ENCODE measurements at regions not wholly inside any gene's neighbourhood (a gene's known extent, or its start where the extent isn't known, plus 50 kb on each side); places are given as distances from the start of the nearest gene placed in this dataset.

- DNase-seq (ENCODE audit: low read depth in 2 of 2): no peak
- Histone ChIP-seq H3K4me3 (replicated peaks in 1 of 4; ENCODE audit: control extremely low read depth in 1 of 4, insufficient read depth in 1 of 4, low read depth in 3 of 4, low read length in 4 of 4) (no peak overlapping the region), H2AFZ (ENCODE audit: low read length) (no peak overlapping the region), H3K9me3 (ENCODE audit: control insufficient read depth, insufficient read depth, low read depth, low read length) (no peaks in the 10 kb centered on the region), H3K27me3 (ENCODE audit: control insufficient read depth, insufficient read depth, low read length) (no peaks in the 10 kb centered on the region), H3K4me1 (ENCODE audit: control insufficient read depth, extremely low read depth, insufficient read depth, low read length) (no peaks in the 10 kb centered on the region), H4K20me1 (ENCODE audit: control insufficient read depth, extremely low read depth, insufficient read depth, low read length) (no peaks in the 10 kb centered on the region), H3K27ac (ENCODE audit: insufficient read depth, low read length) (no peak overlapping the region), H3K36me3 (ENCODE audit: control insufficient read depth, insufficient read depth, low read length) (no peaks in the 10 kb centered on the region), H3K4me2 (ENCODE audit: extremely low read depth, insufficient read depth, low read length) (no peak overlapping the region), H3K79me2 (ENCODE audit: control insufficient read depth, insufficient read depth, low read length) (no peaks in the 10 kb centered on the region), H3K9ac (ENCODE audit: insufficient read depth, low read length) (no peak overlapping the region)
- TF ChIP-seq CTCF (conservative IDR thresholded peaks at IDR 0.05 in 1 of 2, IDR thresholded peaks at IDR 0.05 in 1 of 2; ENCODE audit: low read depth in 1 of 2, low read length in 2 of 2): no peak
- TF ChIP-seq EZH2 (IDR thresholded peaks at IDR 0.05; ENCODE audit: low read length, missing control alignments): no peak
These were observed 220.7 kb downstream of the CRPPA start for GRCh38 chr7:16200591-16200990.

- Histone ChIP-seq H3K4me2 (ENCODE audit: extremely low read depth, insufficient read depth, low read length) (no peak overlapping the region), H3K79me2 (ENCODE audit: control insufficient read depth, insufficient read depth, low read length) (no peaks in the 10 kb centered on the region), H3K9ac (ENCODE audit: insufficient read depth, low read length) (no peak overlapping the region), H3K27me3 (ENCODE audit: control insufficient read depth, insufficient read depth, low read length) (no peaks in the 10 kb centered on the region), H3K36me3 (ENCODE audit: control insufficient read depth, insufficient read depth, low read length) (no peaks in the 10 kb centered on the region), H4K20me1 (ENCODE audit: control insufficient read depth, extremely low read depth, insufficient read depth, low read length) (no peaks in the 10 kb centered on the region), H3K27ac (ENCODE audit: insufficient read depth, low read length) (no peak overlapping the region), H3K9me3 (ENCODE audit: control insufficient read depth, insufficient read depth, low read depth, low read length) (no peaks in the 10 kb centered on the region), H3K4me1 (ENCODE audit: control insufficient read depth, extremely low read depth, insufficient read depth, low read length) (no peaks in the 10 kb centered on the region), H3K4me3 (replicated peaks in 1 of 4; ENCODE audit: control extremely low read depth in 1 of 4, insufficient read depth in 1 of 4, low read depth in 3 of 4, low read length in 4 of 4) (no peak overlapping the region), H2AFZ (ENCODE audit: low read length) (no peak overlapping the region)
- no peak for DNase-seq (ENCODE audit: low read depth in 2 of 2)
- TF ChIP-seq CTCF (conservative IDR thresholded peaks at IDR 0.05 in 1 of 2, IDR thresholded peaks at IDR 0.05 in 1 of 2; ENCODE audit: low read depth in 1 of 2, low read length in 2 of 2) (no peak), EZH2 (IDR thresholded peaks at IDR 0.05; ENCODE audit: low read length, missing control alignments) (no peak)
These were observed 227.7 kb downstream of the CRPPA start for GRCh38 chr7:16193631-16194030.

- Histone ChIP-seq H3K4me1 (ENCODE audit: control insufficient read depth, extremely low read depth, insufficient read depth, low read length) (no peaks in the 10 kb centered on the region), H3K36me3 (ENCODE audit: control insufficient read depth, insufficient read depth, low read length) (no peaks in the 10 kb centered on the region), H2AFZ (ENCODE audit: low read length) (no peak overlapping the region), H3K27ac (ENCODE audit: insufficient read depth, low read length) (no peak overlapping the region), H3K27me3 (ENCODE audit: control insufficient read depth, insufficient read depth, low read length) (no peaks in the 10 kb centered on the region), H3K4me3 (replicated peaks in 1 of 4; ENCODE audit: control extremely low read depth in 1 of 4, insufficient read depth in 1 of 4, low read depth in 3 of 4, low read length in 4 of 4) (no peak overlapping the region), H3K9me3 (ENCODE audit: control insufficient read depth, insufficient read depth, low read depth, low read length) (no peaks in the 10 kb centered on the region), H3K9ac (ENCODE audit: insufficient read depth, low read length) (no peak overlapping the region), H3K4me2 (ENCODE audit: extremely low read depth, insufficient read depth, low read length) (no peak overlapping the region), H3K79me2 (ENCODE audit: control insufficient read depth, insufficient read depth, low read length) (no peaks in the 10 kb centered on the region), H4K20me1 (ENCODE audit: control insufficient read depth, extremely low read depth, insufficient read depth, low read length) (no peaks in the 10 kb centered on the region)
- peak; percentile 60 to 73 for DNase-seq (ENCODE audit: low read depth in 2 of 2)
- TF ChIP-seq EZH2 (IDR thresholded peaks at IDR 0.05; ENCODE audit: low read length, missing control alignments): no peak
- no peak for TF ChIP-seq CTCF (conservative IDR thresholded peaks at IDR 0.05 in 1 of 2, IDR thresholded peaks at IDR 0.05 in 1 of 2; ENCODE audit: low read depth in 1 of 2, low read length in 2 of 2)
These were observed 232.2 kb downstream of the CRPPA start for GRCh38 chr7:16189026-16189715.
